ENCODE measurements at regions not wholly inside any gene's neighbourhood (a gene's known extent, or its start where the extent isn't known, plus 50 kb on each side); places are given as distances from the start of the nearest gene placed in this dataset.

DNA sequence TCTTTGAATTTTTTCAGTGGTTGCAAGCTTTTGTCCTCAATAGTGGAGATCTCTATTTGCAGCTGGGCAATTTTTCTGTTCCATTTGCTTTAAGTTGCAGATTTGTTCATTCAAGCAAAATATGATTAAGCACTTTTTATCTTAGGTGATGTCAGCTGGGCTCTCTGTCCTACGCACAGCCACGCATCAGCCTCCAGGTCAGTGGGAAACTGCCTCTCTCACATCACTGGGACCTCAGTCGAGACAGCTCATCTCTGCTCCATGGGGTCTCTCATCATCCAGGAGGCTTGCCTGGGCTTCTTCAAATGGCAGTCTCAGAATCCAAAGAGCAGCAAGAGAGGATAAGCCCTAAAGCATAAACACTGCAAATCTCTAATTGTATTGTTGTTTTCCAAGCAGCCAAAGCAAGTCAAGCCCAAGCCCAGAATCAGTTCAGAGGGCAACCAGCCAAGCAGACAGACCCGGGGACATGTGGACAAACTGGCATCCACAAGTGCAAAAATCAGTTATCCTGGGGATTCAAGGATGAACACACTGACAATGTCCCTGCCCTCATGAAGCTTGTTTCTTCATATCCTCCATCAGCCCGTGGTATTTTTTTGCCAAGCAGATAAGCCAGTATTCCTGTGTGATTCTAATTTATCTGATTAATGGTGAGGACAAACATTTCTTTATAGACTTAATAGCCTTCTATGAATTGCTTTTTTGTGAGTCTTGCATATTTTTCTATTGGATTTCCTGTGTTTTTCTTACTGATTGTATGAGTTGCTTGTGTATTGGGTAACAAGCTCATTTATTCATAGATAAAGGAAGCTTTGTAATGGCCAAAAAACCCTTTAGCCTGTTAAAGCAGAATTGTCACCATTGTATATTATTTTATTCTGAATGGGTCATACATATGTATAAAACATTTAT, 262.5 kb downstream of the GXYLT1 start:
- no peak for DNase-seq

DNA sequence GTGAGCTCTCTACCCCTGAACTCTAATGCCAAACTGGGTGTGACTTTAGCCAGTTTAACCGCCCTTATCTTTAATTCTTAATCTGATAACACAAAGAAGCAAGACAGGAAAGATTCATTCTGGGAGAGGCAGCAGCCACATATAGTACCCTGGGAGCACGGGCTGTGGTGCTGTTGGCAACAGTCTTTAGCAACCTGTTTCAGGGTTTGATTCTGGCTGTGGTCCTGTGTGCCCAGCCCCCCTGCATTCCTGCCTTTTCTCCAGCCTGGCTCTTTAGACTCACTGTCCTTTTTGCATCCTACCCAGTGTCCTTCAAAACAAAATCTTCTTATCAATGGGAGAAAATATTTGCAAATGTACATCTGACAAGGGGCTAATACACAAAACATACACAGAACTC, 275.2 kb downstream of the GXYLT1 start:
- DNase-seq, result no peak

DNA sequence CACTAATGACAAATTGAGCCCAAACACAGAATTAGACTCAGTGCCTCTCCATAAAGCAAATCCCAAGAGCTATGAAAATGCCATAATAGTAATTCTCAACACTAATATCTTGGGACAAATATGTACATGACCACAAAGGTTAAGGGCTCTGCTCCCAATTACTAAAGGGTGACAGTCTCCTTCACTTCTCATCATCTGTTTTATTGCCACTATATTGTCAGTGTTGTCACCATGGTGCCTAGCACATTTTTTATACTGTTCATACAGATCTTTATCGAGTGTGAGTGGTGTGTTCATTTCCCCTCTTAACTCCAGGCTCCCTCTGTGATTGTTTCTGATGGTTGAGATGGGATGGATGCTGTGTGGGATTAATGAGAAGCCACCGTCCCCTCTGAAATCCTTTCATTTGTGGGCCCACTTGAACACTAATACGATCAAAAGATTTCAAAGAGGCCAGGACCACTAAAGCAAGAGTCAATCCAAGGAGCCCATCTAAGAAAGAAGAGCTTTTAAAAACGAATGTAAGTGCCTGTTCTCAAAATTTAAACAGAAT, 277.7 kb downstream of the GXYLT1 start:
- DNase-seq, result no peak

DNA sequence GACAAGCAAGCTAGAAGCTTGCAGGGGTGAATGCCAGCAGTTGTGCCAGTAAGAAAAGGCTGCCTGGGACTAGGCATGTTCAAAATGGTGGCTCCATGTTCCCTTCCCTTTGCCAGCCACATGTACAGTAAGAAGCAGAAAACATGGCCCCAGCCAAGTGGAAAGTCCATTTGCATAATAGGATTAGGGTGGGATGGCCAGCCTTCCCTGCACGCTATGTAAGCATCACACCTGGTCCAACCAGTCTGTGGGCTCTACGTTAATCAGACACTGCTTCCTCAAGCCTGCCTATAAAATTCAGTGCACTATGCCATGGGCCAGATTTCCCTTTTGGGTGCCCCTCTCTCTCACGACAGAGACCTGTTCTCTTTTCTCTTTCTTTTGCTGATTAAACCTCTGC, 288.4 kb downstream of the GXYLT1 start:
- no peak for DNase-seq

DNA sequence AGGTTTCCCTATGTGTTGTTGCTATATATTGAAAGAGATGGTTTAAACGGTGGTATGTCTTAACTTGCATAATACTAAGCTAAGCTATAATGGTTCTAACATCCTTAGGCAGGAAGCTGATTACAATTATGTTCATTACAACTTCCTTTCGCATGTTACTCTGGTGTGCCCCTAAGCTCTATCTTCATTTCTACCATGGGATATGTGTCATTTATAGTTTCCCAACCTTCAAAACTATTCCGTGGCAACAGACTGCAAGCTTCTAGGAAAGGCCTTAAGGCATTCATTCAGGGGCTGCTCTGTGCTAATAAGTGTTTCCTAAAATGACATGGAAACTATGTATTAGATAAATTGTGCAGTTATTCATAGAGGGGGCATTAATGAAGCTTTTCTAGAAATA, 294.6 kb downstream of the GXYLT1 start:
- no peak for DNase-seq

DNA sequence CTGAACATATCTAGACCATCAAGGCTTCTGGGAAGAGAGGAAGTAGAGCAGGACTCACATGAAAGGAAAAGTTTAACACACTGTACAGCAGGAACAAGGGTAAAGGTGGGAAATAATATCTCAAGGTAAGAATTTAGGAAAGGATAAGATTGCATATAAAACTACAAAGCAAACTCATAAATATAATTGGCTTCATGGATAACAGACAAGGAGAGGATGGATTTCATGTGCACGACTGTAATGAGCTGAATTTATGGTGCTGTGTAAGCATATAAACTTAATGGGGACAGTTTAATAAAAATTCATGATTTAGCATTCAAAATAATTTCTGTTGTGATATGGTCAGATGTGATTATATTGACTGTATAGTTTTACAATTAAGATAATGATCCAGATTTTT, 298.0 kb downstream of the GXYLT1 start:
- no peak for DNase-seq

DNA sequence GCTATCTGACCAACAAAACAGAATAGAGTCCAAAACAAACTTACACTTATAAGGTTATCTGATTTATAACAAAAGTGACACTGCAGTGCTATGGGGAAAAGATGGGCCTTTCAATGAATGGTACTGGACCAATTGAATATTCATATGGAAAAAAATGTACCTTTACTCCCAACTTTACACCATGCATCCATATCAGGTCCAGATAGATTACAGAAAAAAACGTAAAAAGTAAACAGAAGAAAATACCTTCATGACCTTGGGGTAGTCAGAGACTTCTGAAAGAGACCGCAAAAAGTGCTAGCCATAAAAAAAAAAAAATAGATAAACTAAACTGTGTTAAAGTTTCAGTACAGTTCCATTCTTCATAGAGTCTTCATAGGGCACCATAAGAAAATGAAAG, 308.3 kb downstream of the GXYLT1 start:
- no peak for DNase-seq

DNA sequence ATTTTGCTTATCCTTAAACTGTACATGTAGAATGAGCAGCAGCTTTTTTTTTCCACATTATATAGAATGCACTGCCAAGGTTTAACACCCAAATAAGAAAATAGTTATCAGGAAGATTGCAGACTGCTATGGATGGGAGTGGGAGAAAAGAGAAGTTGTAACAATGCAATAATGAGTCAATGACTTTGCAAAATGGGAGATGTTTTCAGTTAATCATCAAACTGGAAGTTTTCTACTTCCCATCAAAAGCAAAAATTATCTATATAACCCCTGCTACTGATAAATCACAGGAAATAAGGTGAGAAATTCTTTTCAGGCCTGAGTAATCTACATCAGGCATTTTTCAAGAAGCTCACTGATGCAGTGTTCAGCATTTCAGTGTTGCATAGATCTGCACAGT, 309.1 kb downstream of the GXYLT1 start:
- DNase-seq, result no peak

DNA sequence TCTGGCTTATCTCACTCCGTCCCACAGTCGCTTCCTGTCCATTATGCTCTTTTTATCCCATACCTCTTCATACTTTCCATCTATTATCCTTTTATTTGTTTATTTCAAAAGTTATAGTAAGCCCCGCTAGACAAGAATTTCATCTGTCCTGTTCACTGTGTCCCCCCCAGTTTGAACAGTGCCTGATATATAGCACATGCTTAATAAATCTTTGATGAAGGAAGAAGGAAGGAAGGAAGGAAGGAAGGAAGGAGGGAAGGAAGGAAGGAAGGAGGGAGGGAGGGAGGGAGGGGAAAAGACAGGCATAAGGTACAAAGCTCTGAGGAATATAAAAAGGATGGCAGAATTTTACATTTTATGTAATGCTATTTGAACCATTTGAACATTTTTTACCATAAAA, 324.7 kb downstream of the GXYLT1 start:
- DNase-seq, result no peak

DNA sequence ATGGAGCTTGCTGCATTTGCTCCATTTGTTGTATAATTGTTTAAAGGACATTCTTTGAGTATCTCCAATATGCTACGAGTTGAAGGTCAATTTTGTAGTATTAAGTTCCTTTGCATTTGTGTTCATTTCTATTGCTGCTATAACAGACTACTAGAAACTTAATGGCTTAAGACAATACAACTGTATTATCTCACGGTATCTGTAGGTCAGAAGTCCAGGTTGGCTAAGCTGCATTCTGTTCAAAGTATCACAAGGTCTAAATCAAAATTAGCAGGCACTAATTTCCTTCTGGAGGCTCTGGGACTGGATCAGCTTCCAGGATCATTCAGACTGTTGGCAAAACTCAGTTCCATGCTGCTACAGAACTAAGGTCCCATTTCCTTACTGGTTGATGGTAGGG, 340.6 kb downstream of the GXYLT1 start:
- no peak for DNase-seq

DNA sequence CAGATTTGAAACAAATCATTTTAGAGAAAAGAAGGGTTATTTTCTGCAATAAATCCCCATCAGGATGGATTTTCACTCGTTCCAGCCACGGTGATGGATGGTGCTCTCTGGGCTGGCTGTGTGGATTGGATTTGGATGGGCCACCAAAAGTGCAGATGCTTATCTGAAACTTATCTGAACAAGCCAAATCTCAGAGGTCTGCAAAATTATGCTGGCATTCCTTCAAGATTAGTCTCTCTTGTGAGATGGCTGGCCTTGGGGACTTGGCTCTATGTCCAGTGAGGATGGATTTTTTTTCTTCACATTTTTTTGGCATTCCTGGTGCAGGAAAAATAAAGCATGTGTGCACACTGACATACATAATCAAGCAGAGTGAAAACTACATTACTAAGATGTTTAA, 341.9 kb downstream of the GXYLT1 start:
- no peak for DNase-seq

DNA sequence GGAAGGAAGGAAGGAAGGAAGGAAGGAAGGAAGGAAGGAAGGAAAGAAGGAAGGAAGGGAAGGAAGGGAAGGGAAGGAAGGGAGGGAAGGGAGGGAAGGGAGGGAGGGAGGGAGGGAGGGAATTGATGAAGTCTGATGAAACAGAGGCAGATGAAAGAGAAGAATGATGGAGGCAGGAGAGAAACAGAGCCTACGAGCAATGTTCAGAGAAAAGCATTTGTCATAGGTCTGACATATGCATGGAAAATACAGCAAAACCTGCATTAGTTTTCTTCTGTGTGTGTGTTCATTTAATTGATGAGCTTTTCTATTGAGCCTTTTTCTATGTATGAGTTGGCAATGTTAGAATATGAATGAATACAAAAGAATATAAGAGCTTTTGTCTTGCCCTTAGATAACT, 343.4 kb downstream of the GXYLT1 start:
- DNase-seq, result no peak

DNA sequence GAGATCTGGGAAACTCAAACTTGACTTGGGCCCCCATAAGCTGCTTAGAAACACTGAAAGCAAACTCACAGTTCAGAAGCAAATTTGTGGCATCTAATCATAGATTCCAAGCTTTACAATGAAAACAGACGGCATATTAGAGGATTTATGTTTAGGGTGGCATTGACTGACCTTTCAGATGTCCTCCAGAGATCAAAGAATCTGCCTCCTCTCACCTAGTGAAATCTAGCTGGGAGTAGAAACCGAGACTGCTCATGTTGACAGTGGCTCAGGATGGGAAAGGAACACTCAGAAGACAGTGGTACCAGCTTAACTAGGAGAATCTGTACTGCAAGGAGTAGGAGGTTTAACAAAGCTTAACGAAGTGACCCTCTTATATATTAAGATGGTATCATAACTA, 345.0 kb downstream of the GXYLT1 start:
- DNase-seq, result no peak

DNA sequence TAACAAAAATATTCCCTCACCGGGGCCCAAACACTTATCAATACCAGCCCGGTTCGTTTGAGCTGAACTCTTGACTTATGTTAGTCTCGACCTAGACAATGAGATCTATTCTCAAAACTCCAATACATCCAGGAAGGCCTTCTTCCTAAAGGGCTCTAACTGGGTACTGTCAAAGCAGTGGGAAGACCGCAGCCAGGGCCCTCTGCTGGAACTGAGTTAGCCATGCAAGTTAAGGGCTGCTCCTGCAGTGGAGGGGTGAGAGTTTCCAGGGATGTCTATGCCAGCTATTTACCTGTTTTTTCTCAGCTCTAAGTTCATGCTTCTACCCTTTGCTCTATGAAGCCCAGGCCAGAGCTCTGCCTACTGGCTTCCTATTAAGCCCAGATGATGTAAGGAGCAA, 348.8 kb downstream of the GXYLT1 start:
- no peak for DNase-seq

DNA sequence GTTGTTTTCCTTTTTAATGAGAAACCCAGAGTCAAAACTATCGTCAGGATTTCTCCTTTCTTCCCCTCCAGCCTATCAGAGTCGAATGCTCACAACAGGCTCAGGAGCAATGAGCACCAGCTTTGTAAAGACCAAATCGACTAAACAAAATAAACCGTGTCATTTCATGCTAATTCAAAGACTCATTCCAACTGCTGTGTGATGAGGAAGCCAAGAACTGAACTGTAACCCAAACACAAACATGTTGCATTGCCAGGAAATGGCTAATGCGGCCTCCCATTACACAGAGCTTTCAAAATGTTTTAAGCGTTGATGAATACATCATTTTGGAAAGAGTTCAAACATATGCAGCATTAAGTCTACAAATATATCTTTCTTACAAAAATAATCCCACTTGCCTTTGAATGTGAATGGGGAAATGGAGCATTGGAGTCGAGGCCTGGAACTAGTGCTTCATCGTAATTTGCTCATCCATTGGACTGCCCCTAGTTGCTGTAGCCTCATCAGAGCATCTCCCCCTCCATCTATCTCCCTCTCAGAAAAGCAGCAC, 349.5 kb downstream of the GXYLT1 start:
- DNase-seq, result no peak

DNA sequence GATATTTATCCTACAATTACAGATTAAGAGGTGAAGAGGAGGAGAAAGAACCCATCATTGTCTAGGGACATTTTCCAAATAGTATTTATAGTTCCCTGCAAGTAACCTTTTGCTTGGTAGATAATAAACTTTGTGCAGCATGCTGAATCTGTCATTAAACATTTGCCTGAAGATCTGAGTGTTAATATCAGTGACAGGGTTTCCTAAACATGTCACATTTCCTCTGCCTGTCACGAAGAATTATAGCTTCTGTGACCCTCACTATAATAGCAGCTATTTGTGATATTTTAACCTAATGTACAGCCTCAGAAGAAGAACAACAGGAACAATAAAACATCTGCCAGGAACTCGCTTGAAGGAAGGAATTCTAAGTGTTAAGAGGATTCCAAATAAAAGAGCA, 350.3 kb downstream of the GXYLT1 start:
- DNase-seq, result no peak

DNA sequence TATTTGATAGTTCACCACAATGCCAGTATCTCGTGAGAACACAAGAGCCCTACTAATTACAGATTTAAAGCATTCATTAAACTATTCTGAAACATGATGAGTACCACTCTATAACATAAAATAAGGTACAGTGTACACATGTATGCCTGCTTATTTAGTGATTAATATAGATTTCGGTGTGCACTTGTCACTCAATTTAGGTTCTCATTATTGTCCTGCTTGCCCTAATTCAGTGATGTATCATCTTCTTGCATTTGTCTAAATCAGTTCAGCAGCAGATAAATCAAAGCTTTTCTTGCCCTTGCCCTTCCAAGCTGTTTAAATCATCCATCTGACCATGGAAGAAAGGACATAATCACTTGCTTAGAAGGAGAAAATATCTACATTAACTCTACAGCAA, 359.7 kb downstream of the GXYLT1 start:
- DNase-seq, result no peak

DNA sequence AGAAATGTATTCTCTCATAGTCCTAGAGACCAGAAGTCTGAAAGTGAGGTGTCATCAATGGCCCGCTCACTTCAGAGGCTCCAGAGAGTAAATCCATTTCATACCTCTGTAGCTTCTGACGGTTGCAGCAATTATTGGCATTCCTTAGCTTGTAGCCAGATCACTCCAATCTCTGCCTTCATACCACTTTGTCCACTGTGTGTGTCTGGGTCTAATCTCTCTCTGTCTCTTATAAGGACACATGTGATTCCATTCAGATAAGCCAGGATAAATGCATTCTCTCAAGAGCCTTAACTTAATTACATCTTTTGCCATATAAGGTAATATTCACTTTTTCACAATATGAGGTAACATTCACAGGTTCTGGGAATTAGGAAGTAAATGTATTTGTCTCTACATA, 365.7 kb downstream of the GXYLT1 start:
- DNase-seq, result no peak

DNA sequence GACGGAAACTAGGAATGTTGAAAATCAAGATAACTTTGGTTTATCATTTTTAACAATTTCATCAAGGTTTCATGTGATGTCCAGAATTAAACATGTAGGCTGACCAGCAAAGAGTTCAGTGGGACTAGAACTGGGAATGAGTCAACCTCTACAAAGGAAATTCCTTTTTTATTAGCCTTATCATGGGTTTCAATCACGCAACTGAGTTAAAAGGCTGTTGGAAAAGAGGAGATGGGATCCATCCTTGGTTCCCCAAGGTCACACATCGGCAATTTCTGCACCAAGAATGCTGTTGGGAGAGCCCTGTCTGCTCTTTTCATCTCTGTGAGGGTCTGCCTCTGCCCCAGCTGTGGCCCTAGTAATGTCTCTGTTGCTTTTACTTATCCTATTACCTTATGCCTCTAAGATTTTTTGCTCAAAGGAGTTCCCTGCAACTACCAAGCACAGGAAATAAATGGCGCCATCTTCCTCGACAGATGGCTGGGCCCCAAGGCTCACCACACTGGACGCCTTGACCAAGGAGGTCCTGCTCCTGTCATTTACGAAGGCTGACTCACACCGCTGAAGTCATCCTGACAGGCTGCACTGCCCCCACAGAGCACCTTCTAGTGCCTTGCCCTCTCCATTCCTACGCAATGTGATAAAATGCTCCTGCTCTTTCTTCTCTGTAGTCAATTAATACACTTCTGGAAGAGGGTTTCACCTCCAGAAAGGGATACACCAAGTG, 367.4 kb downstream of the GXYLT1 start:
- no peak for DNase-seq

DNA sequence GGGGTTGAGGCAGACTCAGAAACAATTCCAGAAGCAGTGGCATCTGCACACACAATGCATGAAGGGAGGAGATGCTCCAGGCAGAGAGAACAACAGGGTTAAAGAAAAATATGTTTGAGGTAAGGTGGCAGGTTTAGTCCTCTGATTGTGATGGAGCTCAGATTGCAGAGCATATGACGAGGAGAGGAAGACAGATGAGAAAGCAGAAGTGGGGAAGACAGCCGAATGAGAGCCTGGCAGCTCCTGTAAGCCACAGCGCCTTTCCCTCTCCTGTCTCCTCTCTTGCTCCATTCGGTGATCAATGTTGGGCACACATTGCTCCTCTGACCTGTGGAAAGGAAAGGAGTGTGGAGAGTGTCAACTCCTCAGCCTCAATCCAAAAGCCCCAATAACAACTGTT, 372.2 kb downstream of the GXYLT1 start:
- DNase-seq, result no peak

DNA sequence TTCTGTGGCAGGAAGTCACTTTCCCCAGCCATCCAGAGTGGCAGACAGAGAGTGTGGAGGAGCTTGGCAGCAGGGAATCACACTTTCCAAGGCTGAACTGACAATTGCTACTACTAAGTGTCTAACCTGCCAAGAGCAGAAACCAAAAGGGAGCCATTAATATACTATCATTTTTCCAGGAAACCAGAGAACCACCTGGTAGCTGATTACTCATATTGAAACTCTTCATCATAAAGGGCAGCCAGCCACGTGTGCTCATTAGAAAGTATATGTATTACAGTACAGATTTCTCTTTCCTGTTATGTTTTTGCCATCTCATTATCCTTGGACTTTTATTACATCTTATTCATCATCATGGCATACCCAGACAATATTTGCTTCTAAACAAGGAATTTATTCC, 374.9 kb downstream of the GXYLT1 start:
- no peak for DNase-seq

DNA sequence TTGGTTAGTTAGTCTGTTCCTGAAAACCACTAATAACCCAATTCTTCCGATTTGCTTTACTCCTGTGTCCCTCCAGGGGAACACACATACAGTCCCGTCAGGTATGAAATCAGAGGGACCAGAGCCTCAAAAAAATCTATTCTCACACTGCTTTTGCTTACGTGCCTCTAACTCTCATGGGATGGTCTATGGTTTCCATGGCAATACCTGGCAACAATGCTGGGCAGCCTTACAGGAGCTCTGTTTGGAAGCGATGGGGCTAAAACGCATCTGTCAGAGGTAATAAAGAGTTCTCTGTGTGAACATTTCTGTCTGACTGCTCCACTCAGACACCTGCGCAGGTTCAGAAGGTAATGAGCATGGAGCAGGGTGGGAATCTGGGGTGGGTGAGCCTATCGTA, 376.2 kb downstream of the GXYLT1 start:
- no peak for DNase-seq

DNA sequence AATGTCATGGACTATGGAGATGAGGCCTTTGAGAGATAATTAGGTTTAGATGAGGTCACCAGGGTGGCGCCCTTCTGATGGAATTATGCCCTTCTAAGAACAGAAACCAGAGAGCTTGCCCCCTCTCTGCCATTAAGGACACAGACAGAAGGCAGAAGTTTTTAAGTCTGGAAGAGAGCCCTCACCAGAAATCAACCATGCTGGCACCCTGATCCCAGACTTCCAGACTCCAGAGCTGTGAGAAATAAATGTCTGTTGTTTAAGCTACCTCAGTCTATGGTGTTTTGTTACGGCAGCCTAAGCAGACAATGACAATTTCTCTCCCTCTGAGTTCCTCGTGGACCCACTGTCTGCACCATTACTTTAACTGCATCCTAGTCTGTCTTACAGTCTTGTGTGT, 382.0 kb downstream of the GXYLT1 start:
- no peak for DNase-seq

DNA sequence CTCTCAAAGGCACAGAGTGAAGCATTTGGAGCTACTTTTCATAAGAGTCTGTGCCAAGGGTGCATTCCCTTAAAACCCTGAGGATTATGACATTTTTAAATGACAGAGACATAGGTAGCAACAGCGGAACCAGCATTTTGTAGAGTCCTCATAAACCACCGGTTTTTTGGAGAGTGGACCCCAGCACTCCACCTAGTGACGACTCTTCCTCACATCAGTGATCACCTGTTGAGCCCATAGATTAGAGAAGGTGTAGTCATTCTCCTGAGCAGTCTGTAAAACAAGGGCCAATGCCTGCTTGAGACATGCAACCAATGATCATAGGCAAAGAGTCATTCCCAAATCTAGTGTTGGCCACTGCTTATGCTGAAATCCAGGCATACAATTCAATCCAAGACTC, 399.1 kb downstream of the GXYLT1 start:
- DNase-seq, result no peak

All from stimulated activated naive CD4-positive, alpha-beta T cell (primary cell).